ENCODE measurements at regions not wholly inside any gene's neighbourhood (a gene's known extent, or its start where the extent isn't known, plus 50 kb on each side); places are given as distances from the start of the nearest gene placed in this dataset.
"Not testable (repeated sequence)": the region's sequence is repeated elsewhere in the genome, so short reads cannot be mapped to it uniquely, and the experiment has no call there.

- FAIRE-seq (no peak), DNase-seq (ENCODE audit: low spot score in 2 of 2) (no peak)
These were observed 118.5 kb upstream of the PHACTR3 start for GRCh38 chr20:59485576-59486454.

DNA sequence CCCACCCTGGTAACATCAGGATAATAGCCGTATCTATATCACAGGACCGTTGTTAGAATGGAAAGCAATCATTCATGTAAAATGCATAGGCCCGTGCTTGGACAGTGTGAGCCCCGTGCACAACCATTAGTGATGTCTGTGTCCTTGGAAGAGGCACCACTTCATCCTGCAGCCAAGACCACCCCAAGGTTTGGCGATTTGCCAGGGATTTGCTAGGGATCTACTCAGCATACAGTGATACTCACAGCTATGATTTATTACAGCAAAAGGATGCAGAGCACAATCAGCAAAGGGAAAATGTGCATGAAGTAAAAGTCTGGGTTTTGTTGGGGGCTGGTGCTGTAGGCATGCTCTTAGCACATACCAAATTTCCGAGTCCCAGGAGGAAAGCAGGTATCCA, 115.9 kb upstream of the PHACTR3 start:
- FAIRE-seq: not testable (repeated sequence)

DNA sequence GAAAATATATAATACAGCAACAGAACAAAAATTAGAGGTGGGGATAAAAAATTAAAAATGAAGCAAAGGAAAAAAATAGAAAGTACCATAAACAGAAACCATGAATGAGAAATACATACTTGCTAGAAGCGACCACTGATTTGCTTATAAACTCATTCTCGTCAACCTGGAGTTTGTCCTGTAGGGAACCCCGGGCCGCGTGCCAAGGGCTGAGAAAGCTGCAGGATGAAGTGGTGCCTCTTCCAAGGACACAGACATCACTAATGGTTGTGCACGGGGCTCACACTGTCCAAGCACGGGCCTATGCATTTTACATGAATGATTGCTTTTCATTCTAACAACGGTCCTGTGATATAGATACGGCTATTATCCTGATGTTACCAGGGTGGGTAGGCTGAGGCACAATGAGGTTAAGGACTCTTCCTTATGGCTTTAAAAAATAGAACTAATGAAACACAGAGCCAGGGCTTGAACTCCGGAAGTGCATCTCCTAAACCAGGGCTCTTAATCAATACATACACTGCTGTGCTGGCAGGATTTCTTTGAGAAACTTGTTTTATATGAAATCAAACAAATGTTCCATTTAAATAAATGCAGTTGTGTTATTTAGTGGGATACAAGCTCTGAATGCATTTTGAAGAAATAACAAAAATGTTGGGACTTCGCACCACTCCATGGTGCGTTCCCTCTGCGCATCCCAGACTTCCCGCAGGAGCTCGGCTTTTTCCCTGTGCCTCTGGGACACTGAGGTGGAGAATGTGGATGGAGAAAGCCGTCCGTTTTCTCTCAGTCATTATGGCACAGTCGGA, 113.9 kb upstream of the PHACTR3 start:
- not testable (repeated sequence) for FAIRE-seq; DNase-seq (ENCODE audit: low spot score in 2 of 2)

More for the DNA sequence above, 115.9 kb upstream of the PHACTR3 start:
- DNase-seq (ENCODE audit: low spot score in 2 of 2): not testable (repeated sequence)

GRCh38 chr20:59491884-59492283, 112.5 kb upstream of the PHACTR3 start:
- DNase-seq (ENCODE audit: low spot score in 2 of 2) (no peak), FAIRE-seq (no peak)

DNA sequence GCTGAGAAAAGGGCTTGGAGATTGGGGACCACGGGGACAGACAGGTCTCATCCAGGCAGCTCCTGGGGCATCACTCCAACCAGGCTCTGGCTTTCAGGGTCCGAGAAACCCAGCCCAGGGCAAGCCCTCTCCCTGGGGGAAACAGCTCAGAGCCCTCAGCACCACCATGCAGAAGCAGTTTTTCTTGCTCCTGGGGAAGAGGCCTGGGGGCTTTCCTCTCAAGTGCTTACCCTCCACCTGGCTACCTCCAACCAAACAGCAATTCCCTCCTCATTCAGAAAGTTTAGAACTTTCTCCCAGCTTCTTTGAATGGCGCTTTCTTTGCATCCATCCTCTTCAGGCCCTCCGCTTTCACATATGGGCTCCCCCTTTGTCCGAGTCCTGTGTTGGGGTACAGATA, 110.4 kb upstream of the PHACTR3 start:
- FAIRE-seq (no peak), DNase-seq (ENCODE audit: low spot score in 2 of 2) (no peak)

DNA sequence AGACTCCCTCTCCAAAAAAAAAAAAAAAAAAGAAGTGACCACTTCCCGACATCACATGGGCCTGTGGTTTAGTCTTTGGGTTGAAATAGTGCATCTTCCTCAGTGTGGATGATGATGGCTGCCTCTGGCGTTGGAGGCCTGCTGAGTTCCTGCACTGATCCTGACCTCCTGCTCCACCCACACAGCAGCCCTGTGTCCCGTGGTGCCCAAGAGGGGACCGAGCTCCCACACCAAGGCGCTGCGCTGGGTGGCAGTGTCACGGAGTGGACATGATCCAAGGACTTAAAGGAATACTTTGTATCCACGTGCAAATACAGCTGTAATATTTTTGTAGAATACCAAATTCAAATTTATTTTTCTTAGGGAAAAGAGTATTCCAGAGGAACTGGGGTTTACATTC, 109.2 kb upstream of the PHACTR3 start:
- DNase-seq (ENCODE audit: low spot score in 2 of 2): no peak
- FAIRE-seq: no peak

GRCh38 chr20:59495894-59496510, 108.3 kb upstream of the PHACTR3 start:
- DNase-seq (ENCODE audit: low spot score in 2 of 2) (peak; percentile 33 to 77), FAIRE-seq (no peak)

DNA sequence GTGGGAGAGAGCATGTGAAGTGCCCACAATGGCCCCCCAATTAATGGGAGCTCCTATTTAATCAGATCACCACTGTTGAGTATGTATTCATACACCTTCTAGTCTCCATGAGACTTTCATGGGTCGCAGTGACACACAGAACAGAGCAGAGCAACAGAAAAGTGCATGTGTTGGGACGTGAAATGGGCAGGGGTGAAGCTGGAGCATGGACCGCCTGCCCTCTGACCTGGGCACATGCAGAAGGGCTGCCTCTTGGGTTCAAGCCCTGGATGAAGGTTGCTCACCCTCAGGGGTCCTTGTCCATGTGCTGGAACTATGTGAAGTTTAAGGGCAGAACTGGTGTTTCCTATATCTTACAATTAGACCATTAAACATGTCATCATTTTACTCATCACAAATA, 106.0 kb upstream of the PHACTR3 start:
- no peak for FAIRE-seq
- DNase-seq (ENCODE audit: low spot score in 2 of 2): no peak

DNA sequence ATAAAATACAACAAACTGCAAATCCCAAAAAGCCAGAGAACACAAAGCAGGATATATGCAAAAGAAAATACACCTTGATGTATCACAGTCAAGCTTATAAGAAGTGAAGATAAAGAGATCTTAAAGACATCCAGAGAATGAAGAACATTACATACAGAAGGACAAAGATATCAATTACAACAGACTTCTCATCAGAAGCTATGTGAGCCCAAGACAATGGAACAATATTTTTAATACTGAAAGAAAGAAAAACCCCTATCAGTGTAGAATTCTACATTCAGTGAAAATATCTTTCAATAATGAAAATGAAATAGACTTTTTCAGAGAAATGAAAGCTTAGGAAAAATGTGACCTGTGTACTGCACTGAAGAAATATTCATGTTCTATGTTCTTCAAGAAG, 104.5 kb upstream of the PHACTR3 start:
- FAIRE-seq (no peak), DNase-seq (ENCODE audit: low spot score in 2 of 2) (no peak)

GRCh38 chr20:59508729-59509128, 95.6 kb upstream of the PHACTR3 start:
- DNase-seq (ENCODE audit: low spot score in 2 of 2) (no peak), FAIRE-seq (no peak)

DNA sequence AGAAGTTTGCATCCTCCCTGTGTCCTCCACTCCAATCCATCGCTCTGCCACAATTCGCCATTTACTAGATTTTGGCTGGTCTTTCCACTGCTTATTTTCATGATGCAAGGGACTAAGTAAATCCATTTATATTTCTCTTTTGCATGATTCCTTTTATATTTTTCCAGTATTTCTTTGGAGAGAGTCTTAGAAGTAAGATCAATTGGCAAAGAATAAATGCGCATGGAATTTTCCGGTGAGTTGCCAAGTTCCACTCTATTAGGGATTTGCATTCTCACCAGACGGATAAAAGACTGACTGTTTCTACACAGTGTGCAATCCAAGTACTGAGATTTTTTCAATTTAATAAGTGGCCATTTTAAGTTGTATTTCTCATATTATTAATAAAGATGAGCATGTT, 91.7 kb upstream of the PHACTR3 start:
- DNase-seq (ENCODE audit: low spot score in 2 of 2) (no peak), FAIRE-seq (no peak)

GRCh38 chr20:59514554-59514953, 89.8 kb upstream of the PHACTR3 start:
- no peak for DNase-seq (ENCODE audit: low spot score in 2 of 2)
- no peak for FAIRE-seq

GRCh38 chr20:59515013-59515905, 89.1 kb upstream of the PHACTR3 start:
- FAIRE-seq: no peak
- DNase-seq (ENCODE audit: low spot score in 2 of 2): peak; percentile 48 to 80

DNA sequence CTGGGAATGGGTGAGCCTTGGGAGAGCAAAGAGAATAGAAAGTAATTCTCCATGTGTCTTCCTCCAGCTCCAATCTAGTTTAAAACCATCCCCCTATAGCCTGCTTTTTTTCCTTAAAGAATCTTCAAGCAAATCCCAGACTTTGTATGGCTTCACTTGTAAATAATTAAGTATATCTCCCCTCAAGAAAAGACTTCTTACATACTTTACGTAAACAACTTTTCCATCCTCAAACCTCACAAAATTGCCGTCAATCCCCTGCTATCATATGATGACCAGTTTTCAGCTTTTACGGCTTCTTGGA, 88.5 kb upstream of the PHACTR3 start:
- DNase-seq (ENCODE audit: low spot score in 2 of 2): no peak
- FAIRE-seq: no peak

- DNase-seq (ENCODE audit: low spot score in 2 of 2): peak; percentile 40 to 54
- no peak for FAIRE-seq
These were observed 85.2 kb upstream of the PHACTR3 start for GRCh38 chr20:59518881-59519706.

- FAIRE-seq (no peak), DNase-seq (ENCODE audit: low spot score in 2 of 2) (no peak)
These were observed 84.7 kb upstream of the PHACTR3 start for GRCh38 chr20:59519707-59520014.

DNA sequence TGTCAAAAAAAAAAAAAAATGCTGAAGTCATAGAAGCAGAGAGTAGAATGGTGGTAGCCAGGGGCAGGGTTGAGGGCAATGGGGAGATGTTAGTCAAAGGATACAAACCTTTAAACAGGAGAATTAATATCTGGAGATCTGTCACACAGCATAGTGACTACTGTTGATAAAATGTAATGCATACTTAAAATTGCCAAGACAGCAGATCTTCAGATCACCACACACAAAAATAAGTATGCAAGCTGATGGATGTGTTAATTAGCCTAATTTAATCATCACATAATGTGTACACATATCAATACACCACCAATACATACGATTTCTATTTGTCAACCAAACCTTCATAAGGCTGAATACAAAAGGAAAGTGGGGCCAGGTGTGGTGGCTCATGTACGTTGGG, 83.5 kb upstream of the PHACTR3 start:
- FAIRE-seq: no peak
- DNase-seq (ENCODE audit: low spot score in 2 of 2): no peak

DNA sequence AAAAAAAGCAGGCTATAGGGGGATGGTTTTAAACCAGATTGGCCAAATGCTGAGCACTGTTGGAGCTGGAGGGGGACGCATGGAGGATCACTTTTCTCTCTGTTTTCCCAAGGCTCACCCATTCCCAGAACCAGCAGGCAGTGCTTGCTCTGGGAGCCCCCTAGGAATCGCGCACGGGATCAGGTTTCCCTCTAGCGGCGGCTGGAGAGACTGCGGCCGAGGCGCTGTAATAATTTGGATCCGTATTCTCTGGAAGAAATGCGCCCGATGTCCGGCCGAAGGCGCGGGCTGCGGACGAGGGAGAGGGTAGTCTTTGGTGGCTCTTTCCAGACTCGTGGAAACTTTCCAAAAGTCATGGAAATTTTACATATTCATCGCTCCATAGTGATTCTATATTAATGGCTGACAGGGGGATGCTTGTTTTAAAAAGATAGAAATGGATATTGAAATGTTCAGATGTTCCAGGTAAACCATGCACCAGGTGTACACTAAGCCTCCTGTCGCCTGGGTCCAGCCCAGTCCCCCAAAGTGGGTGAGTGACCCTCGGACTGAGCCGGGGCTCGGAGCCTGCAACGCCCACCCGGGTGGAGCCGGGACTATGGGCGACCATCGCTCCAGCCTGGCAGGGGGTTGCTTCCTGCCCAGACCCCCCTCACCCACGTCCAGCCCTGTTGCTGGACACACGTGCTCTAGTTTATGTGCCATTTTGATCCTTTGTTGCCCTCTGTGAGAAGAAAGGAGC, 78.7 kb upstream of the PHACTR3 start:
- DNase-seq (ENCODE audit: low spot score in 2 of 2): peak; percentile 41 to 62
- no peak for FAIRE-seq
